HEK293T (cell line): ENCODE measurements at regions not wholly inside any gene's neighbourhood (a gene's known extent, or its start where the extent isn't known, plus 50 kb on each side); places are given as distances from the start of the nearest gene placed in this dataset.
"Not testable (repeated sequence)": the region's sequence is repeated elsewhere in the genome, so short reads cannot be mapped to it uniquely, and the experiment has no call there.

ENCODE experiments used
- ARNT ChIP-seq: fragments of 450-650 bp; IDR thresholded peaks from 2 replicates; pipeline ENCODE4 v1.6.1; 2017; ENCODE audit warnings: mild to moderate bottlenecking
- BHLHE40 ChIP-seq: fragments of 450-650 bp; IDR thresholded peaks from 2 replicates; pipeline ENCODE4 v1.6.1; 2016; ENCODE audit warnings: mild to moderate bottlenecking, moderate library complexity, borderline replicate concordance
- ELF4 ChIP-seq: fragments of 450-650 bp; IDR thresholded peaks from 2 replicates; pipeline ENCODE4 v1.6.1; 2017; ENCODE audit warnings: antibody characterized with exemption
- FOXA1 ChIP-seq: fragments of 450-650 bp; IDR thresholded peaks from 2 replicates; pipeline ENCODE4 v1.6.1; 2016; ENCODE audit warnings: mild to moderate bottlenecking
- FOXK2 ChIP-seq: fragments of 450-650 bp; IDR thresholded peaks from 2 replicates; pipeline ENCODE4 v1.6.1; 2016; ENCODE audit warnings: mild to moderate bottlenecking
- FOXM1 ChIP-seq: fragments of 450-650 bp; IDR thresholded peaks from 2 replicates; pipeline ENCODE4 v1.6.1; 2017; ENCODE audit warnings: mild to moderate bottlenecking, borderline replicate concordance
- PKNOX1 ChIP-seq: fragments of 450-650 bp; IDR thresholded peaks from 2 replicates; pipeline ENCODE4 v1.6.1; 2016
- SP1 ChIP-seq: fragments of 450-650 bp; IDR thresholded peaks from 2 replicates; pipeline ENCODE4 v1.6.1; 2017
- SUZ12 ChIP-seq: fragments of 450-650 bp; IDR thresholded peaks from 2 replicates; pipeline ENCODE4 v1.6.1; 2016; ENCODE audit warnings: mild to moderate bottlenecking
- TARDBP ChIP-seq: fragments of 450-650 bp; IDR thresholded peaks from 2 replicates; pipeline ENCODE4 v1.6.1; 2016
- ZNF384 ChIP-seq: fragments of 450-650 bp; IDR thresholded peaks from 2 replicates; pipeline ENCODE4 v1.6.1; 2016

- not testable (repeated sequence) for TF ChIP-seq SP1, SUZ12, FOXK2, FOXA1, FOXM1, BHLHE40, PKNOX1, ELF4, ZNF384, ARNT, TARDBP
These were observed 169.5 kb downstream of the NPIPB11 start for GRCh38 chr16:29237023-29237422.
